GM04503 (cell line): ENCODE measurements at regions not wholly inside any gene's neighbourhood (a gene's known extent, or its start where the extent isn't known, plus 50 kb on each side); places are given as distances from the start of the nearest gene placed in this dataset.

Experiments used
- DNase-seq: peaks from one replicate; pipeline ENCODE4 v3.0.0-alpha.2; 2012; ENCODE audit warnings: low read depth

GRCh38 chr17:33352526-33352925 lies 59.4 kb upstream of the ASIC2 start:
- no peak for DNase-seq

GRCh38 chr17:33356266-33356665 lies 63.2 kb upstream of the ASIC2 start:
- no peak for DNase-seq

- DNase-seq = no peak
Observed at GRCh38 chr17:33363475-33363874, 70.4 kb upstream of the ASIC2 start.

GRCh38 chr17:33366960-33367359 lies 73.9 kb upstream of the ASIC2 start:
- DNase-seq = no peak

- no peak for DNase-seq
Observed at GRCh38 chr17:33369149-33369548, 76.1 kb upstream of the ASIC2 start.

- no peak for DNase-seq
Observed at GRCh38 chr17:33369876-33370275, 76.8 kb upstream of the ASIC2 start.

GRCh38 chr17:33370401-33370800 lies 77.3 kb upstream of the ASIC2 start:
- DNase-seq = no peak

- no peak for DNase-seq
Observed at GRCh38 chr17:33371377-33371776, 78.3 kb upstream of the ASIC2 start.

- DNase-seq = no peak
Observed at GRCh38 chr17:33373273-33373672, 80.2 kb upstream of the ASIC2 start.

- no peak for DNase-seq
Observed at GRCh38 chr17:33375103-33375502, 82.0 kb upstream of the ASIC2 start.

GRCh38 chr17:33375783-33376182 lies 82.7 kb upstream of the ASIC2 start:
- no peak for DNase-seq

- no peak for DNase-seq
Observed at GRCh38 chr17:33377837-33378595, 84.9 kb upstream of the ASIC2 start.

GRCh38 chr17:33381201-33381600 lies 88.1 kb upstream of the ASIC2 start:
- DNase-seq = no peak

GRCh38 chr17:33383488-33384023 lies 90.5 kb upstream of the ASIC2 start:
- no peak for DNase-seq

- DNase-seq = no peak
Observed at GRCh38 chr17:33385133-33385532, 92.0 kb upstream of the ASIC2 start.

GRCh38 chr17:33385713-33386112 lies 92.6 kb upstream of the ASIC2 start:
- no peak for DNase-seq

GRCh38 chr17:33387406-33387805 lies 94.3 kb upstream of the ASIC2 start:
- DNase-seq = no peak

GRCh38 chr17:33389504-33390135 lies 96.5 kb upstream of the ASIC2 start:
- no peak for DNase-seq

GRCh38 chr17:33390479-33391176 lies 97.5 kb upstream of the ASIC2 start:
- no peak for DNase-seq

- DNase-seq = no peak
Observed at GRCh38 chr17:33396818-33397217, 103.7 kb upstream of the ASIC2 start.

GRCh38 chr17:33398386-33398785 lies 105.3 kb upstream of the ASIC2 start:
- no peak for DNase-seq

GRCh38 chr17:33401249-33401648 lies 108.2 kb upstream of the ASIC2 start:
- DNase-seq = no peak

GRCh38 chr17:33403194-33403593 lies 110.1 kb upstream of the ASIC2 start:
- no peak for DNase-seq
